Calu3 (cell line): ENCODE measurements at regions not wholly inside any gene's neighbourhood (a gene's known extent, or its start where the extent isn't known, plus 50 kb on each side); places are given as distances from the start of the nearest gene placed in this dataset.

ENCODE experiments used
- BruUV-seq: library from RNA; stranded (reverse); fragments of 400-500 nt; replicated peaks from 2 replicates; lab custom pipeline; 2021; lab: Mats Ljungman, UMichigan
- CTCF ChIA-PET: fragments of 300-600 bp; sonication (Branson Sonifier 250); formaldehyde crosslinking; loops from one replicate; lab custom pipeline; 2022; ENCODE audit warnings: antibody characterized with exemption; lab: Charles Lee
- DNase-seq: peaks from one replicate; pipeline ENCODE4 v3.0.0; 2022
- H3K27ac Mint-ChIP-seq: one replicate; pipeline ENCODE4 v1.8.0; 2022; ENCODE audit warnings: mixed read lengths; ENCODE audit not compliant: unreplicated experiment
- H3K27me3 Mint-ChIP-seq: one replicate; pipeline ENCODE4 v1.8.0; 2022; ENCODE audit warnings: mixed read lengths; ENCODE audit not compliant: unreplicated experiment
- H3K36me3 Mint-ChIP-seq: one replicate; pipeline ENCODE4 v1.8.0; 2022; ENCODE audit warnings: mild to moderate bottlenecking, moderate library complexity, mixed read lengths; ENCODE audit not compliant: insufficient read depth, unreplicated experiment
- H3K4me1 Mint-ChIP-seq: one replicate; pipeline ENCODE4 v1.8.0; 2022; ENCODE audit warnings: mild to moderate bottlenecking, low read depth, mixed read lengths; ENCODE audit not compliant: unreplicated experiment
- H3K4me3 Mint-ChIP-seq: one replicate; pipeline ENCODE4 v1.8.0; 2022; ENCODE audit warnings: mild to moderate bottlenecking, low read depth, moderate library complexity, mixed read lengths; ENCODE audit not compliant: unreplicated experiment
- H3K9me3 Mint-ChIP-seq: one replicate; pipeline ENCODE4 v1.8.0; 2022; ENCODE audit warnings: low read depth, mixed read lengths; ENCODE audit not compliant: unreplicated experiment
- CTCF ChIP-seq: fragments of 200-600 bp; IDR thresholded peaks from one replicate; pipeline ENCODE4 v1.8.0; 2022; ENCODE audit warnings: antibody characterized with exemption; ENCODE audit not compliant: unreplicated experiment
- intact Hi-C: fragments of 100-400 bp; cut with micrococcal nuclease; formaldehyde crosslinking; loops from one replicate; pipeline ENCODE4 v1.10.0; 2022; ENCODE audit not compliant: unreplicated experiment

GRCh38 chr4:66489370-66489769 is 819.1 kb upstream of the EPHA5 start:
- peaks cover 17% of the 10 kb centered on the region for H3K4me1 Mint-ChIP-seq
- TF ChIP-seq CTCF, result no peak
- no peaks in the 10 kb centered on the region for H3K27me3 Mint-ChIP-seq
- no peaks in the 10 kb centered on the region for H3K9me3 Mint-ChIP-seq
- CTCF ChIA-PET, result no interaction called here
- H3K27ac Mint-ChIP-seq, result no peak overlapping the region
- no peak for DNase-seq
- intact Hi-C loops, result no loop called here
- no peaks in the 10 kb centered on the region for H3K36me3 Mint-ChIP-seq
- no TSS peak for BruUV-seq
- no peak overlapping the region for H3K4me3 Mint-ChIP-seq

- H3K27ac Mint-ChIP-seq, result no peak overlapping the region
- no TSS peak for BruUV-seq
- intact Hi-C loops, result no loop called here
- H3K27me3 Mint-ChIP-seq, result no peaks in the 10 kb centered on the region
- no peak for DNase-seq
- peaks cover 17% of the 10 kb centered on the region for H3K4me1 Mint-ChIP-seq
- H3K9me3 Mint-ChIP-seq, result no peaks in the 10 kb centered on the region
- CTCF ChIA-PET, result no interaction called here
- no peak overlapping the region for H3K4me3 Mint-ChIP-seq
- no peak for TF ChIP-seq CTCF
- no peaks in the 10 kb centered on the region for H3K36me3 Mint-ChIP-seq
Measured at GRCh38 chr4:66486068-66486467, 815.8 kb upstream of the EPHA5 start.

- Mint-ChIP-seq H3K36me3 (no peaks in the 10 kb centered on the region), H3K9me3 (no peaks in the 10 kb centered on the region), H3K27me3 (no peaks in the 10 kb centered on the region), H3K4me3 (no peak overlapping the region), H3K27ac (no peak overlapping the region), H3K4me1 (no peaks in the 10 kb centered on the region)
- intact Hi-C loops, result no loop called here
- no peak for DNase-seq
- CTCF ChIA-PET, result no interaction called here
- TF ChIP-seq CTCF, result no peak
- BruUV-seq, result no TSS peak
Measured at GRCh38 chr4:66482186-66482585, 811.9 kb upstream of the EPHA5 start.

GRCh38 chr4:66475596-66475995 is 805.3 kb upstream of the EPHA5 start:
- intact Hi-C loops, result no loop called here

More at GRCh38 chr4:66475596-66475995, 805.3 kb upstream of the EPHA5 start:
- H3K27ac Mint-ChIP-seq, result no peak overlapping the region
- H3K4me1 Mint-ChIP-seq, result no peaks in the 10 kb centered on the region
- BruUV-seq, result no TSS peak
- H3K36me3 Mint-ChIP-seq, result no peaks in the 10 kb centered on the region
- CTCF ChIA-PET, result no interaction called here
- H3K9me3 Mint-ChIP-seq, result peaks cover 3% of the 10 kb centered on the region
- no peaks in the 10 kb centered on the region for H3K27me3 Mint-ChIP-seq
- no peak overlapping the region for H3K4me3 Mint-ChIP-seq
- TF ChIP-seq CTCF, result no peak
- no peak for DNase-seq
